ENCODE measurements at regions not wholly inside any gene's neighbourhood (a gene's known extent, or its start where the extent isn't known, plus 50 kb on each side); places are given as distances from the start of the nearest gene placed in this dataset.

DNA sequence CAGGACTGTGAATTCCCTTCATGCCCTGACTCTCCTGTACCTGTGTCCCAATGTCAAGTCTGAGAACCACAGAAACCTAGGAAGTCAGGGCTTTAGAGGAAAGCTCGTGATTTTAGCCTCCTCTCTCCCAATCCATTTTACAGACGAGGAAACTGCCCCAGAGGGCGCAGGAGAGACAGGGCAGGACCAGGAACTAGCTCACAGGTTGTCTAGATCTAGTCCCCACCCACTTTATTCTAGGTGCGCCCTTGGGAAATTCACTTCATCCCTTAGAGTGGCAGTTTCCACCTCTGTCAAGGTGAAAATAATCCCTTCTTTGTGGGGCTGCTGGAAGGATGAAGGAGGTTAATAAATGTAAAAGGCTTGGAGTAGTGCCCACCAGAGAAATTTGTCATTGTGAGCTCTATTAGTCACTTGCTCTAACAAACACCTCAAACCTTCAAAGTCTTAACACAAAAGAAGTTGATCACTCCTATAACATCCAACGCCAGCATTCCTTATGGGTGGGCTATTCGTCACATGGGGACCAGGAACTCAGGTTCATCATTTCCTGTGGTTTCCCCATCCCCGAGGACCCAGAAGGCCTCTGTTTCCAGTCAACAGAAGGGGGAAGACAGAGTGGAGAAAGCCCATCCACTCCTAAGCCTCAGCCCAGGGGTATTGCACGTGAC is 282.3 kb downstream of the XXYLT1 start:
- intact Hi-C loops (cut with DNase I), result no loop called here

DNA sequence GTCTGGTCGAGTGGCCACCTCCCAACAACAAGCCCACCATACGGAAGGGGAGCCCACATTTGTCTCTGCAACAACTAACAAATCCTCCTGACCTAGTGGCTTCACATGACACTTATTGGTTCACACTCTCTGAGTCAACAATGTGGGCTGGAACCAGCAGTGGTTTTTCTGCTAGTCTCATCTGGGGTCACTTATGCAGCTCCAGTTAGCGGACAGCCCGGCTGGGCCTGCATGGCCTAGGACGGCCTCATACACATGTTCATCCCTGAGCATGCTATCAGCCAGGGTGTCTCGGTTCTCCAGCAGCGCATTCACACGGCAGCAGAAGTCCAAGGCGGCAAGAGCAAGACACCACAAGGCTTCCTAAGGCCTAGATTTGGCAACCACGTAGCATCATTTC is 281.7 kb downstream of the XXYLT1 start:
- peak in 2 of 42 donors; percentile 0 to 20 for DNase-seq
- intact Hi-C loops (cut with DNase I), result no loop called here

More for the DNA sequence above, 282.3 kb downstream of the XXYLT1 start:
- peak in 1 of 42 donors; percentile 12 for DNase-seq

DNA sequence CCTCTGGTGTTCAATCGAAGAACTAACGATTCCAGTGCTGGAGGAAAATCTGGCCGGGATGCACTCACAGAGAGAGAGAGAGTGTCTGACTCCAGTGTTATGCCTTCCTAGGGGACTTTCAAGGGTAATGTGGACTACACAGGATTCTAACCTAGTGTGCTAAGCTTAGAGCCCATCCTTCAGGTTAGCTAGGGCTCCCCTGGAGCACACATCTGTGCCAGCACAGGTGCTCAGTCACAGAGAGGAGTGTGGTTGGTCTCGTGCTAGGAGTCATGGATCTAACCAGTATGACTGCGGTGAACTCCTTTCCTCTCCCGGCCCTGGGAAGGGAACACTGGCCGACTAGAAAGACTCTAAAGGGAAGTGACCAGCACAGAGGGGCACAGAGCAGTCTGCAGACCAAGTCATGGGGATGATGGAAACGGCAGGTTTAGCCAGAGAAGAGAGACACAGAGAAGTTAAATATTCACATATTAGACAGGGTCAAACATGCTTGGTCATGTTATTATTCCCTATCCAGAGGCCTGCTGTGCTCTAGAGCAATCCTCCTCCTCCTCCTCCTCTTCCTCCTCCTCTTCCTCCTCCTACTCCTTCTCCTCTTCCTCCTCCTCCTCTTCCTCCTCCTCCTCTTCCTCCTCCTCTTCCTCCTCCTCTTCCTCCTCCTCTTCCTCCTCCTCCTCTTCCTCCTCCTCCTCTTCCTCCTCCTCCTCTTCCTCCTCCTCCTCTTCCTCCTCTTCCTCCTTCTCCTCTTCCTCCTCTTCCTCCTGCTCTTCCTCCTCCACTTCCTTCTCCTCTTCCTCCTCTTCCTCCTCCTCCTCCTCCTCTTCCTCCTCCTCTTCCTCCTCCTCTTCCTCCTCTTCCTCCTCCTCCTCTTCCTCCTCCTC is 280.3 kb downstream of the XXYLT1 start:
- intact Hi-C loops (cut with DNase I), result no loop called here

DNA sequence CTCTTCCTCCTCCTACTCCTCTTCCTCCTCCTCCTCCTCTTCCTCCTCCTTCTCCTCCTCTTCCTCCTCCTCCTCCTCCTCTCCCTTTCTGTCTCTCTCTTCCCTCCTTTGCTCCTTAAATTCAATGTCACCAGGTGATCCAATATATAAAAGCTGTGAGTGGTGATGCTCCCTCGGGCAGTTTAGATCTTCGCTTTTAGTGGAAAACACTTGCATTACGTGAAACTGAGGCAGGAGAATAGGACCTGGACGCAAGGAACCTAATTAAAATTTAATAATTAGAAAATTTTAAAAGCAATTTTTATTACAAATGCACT is 279.7 kb downstream of the XXYLT1 start:
- DNase-seq, result no peak
- intact Hi-C loops (cut with DNase I), result no loop called here

More for the DNA sequence above, 280.3 kb downstream of the XXYLT1 start:
- DNase-seq, result peak in 1 of 42 donors; percentile 14

DNA sequence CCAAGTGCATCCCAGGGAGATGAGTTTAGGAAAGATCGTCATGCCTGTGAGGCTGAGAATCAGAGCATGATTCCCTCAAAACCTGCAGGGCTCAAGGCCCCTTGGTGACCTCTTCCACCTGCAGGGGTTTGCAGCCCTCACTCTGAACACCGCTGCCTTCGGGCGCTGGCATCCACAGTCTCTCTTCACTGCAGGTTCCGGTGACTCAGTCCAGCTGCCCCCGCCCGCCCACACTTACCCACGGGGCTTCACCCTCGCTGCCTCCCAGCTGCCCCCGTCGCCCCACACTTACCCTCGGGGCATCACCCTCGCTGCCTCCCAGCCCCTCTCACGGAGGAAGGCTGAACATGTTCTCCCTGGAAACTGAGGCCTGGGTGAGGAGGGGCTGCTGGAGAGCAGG is 277.1 kb downstream of the XXYLT1 start:
- peak in 1 of 42 donors; percentile 31 for DNase-seq
- intact Hi-C loops (cut with DNase I), result no loop called here

DNA sequence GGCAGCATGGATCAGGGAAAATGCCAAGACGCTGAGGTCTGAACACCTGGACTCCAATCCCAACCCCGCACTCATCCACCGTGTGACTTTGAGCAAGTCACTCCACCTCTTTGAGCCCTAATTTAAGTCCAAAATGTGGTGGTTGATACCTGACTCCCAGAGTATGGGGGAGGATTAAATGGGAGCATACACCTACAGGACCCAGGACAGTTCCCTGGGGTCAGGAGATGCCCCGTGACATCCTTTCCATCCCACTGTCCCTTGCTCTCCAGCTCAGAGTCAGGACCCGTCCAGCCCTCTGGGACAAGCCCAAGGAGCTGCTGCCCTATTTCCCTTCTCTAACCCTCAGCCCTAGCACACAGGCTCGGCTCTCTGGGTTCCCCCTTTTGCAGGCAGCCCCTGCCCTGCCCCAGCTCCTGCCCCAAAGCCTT is 276.4 kb downstream of the XXYLT1 start:
- intact Hi-C loops (cut with DNase I), result no loop called here
- DNase-seq, result peak in 2 of 42 donors; percentile 2 to 12

DNA sequence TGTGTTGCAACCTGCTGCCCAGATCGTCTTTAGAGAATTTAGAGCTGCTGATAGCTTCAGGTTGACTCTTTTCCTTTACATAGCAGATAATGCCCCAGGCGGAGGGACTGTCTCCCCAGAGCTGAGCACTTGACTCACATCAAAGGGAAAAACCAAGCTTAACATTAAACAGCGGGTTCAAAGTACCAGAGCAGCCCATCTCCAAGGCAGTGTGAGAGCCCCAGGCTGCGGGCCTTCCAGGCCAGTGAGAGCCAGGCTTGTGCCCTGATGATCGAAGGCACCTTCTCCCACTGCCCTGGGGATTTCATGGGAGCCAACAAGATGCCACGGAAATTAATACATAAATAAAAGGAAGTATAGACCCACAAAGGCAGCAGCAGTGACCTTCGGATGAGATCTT is 275.6 kb downstream of the XXYLT1 start:
- DNase-seq, result peak in 1 of 42 donors; percentile 13
- intact Hi-C loops (cut with DNase I), result no loop called here

DNA sequence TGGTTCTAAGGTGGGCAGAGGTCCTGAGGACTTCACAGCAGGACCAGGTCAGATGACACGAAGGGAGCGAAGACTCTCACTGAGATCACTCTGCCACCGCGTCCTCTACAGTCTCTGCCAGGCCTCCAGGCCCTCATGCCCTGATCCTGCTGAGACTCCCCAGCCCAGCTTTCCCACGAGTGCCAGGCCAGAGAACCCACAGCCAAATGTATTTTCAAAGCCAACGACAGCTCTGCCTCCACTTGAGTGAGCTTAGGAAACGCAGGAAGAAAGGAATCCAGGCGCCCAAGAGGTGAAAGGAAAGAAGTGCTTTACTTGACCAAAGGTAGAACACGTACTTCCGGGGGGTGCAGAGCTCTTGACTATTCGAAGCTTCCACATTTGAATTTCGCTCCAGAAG is 275.0 kb downstream of the XXYLT1 start:
- peak in 1 of 42 donors; percentile 22 for DNase-seq
- intact Hi-C loops (cut with DNase I), result no loop called here

DNA sequence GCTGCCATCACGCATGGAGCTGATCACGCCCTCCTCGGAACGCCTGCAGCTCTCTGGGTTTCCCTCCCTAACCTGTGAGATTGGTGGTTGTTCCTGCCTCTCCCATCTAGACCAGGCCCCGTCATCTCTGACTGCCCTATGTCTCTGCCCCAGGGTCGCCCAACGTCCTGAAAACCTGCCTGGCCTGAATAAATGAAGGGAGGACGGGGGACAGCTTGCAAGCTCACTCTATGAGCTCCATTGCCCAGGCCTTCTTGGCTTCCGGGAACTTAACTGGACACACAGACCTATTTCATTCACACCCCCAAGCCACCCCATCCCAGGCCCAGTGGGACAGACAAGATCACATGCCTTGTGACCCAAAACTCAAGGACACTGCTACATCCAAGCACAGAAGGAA is 274.2 kb downstream of the XXYLT1 start:
- intact Hi-C loops (cut with DNase I), result no loop called here
- peak in 1 of 42 donors; percentile 12 for DNase-seq

DNA sequence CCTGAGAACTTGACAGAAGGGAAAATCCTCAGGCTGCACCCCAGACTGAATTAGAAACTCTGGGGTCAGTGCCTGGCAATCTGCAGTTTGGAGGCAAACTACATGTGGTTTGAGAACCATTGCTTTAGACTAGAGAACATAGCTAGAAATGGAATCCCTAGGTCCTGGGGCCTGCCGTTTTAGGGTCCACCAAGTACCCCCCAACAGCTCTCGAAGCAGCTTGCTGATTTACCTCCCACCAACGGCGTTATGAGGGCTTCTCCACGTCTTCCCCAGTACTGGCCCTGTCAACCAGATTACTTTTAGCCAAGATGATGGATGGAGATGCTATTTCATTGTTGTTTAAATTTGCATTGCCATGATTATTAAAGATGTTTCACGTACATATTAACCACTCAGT is 272.5 kb downstream of the XXYLT1 start:
- intact Hi-C loops (cut with DNase I), result no loop called here
- DNase-seq, result peak in 2 of 42 donors; percentile 5 to 11

DNA sequence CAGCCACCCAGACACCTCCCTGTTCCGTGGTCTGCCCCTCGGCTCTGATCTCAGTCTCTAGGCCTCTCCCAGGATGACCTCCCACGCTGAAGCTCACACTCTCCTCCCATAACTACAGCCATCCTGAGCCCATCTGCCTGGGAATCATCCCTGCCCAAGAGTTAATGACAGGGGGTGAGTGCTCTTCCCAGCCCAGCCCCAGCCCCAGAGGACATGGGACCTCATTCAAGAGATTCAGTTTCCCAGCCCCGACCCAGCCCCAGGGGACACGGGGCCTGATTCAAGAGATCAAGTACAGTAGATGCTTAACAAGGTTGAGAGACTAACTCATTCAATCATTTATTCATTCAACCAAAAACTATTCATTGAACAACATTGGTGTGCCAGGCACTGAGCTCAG is 272.0 kb downstream of the XXYLT1 start:
- DNase-seq, result peak in 2 of 42 donors; percentile 17 to 18
- intact Hi-C loops (cut with DNase I), result no loop called here

DNA sequence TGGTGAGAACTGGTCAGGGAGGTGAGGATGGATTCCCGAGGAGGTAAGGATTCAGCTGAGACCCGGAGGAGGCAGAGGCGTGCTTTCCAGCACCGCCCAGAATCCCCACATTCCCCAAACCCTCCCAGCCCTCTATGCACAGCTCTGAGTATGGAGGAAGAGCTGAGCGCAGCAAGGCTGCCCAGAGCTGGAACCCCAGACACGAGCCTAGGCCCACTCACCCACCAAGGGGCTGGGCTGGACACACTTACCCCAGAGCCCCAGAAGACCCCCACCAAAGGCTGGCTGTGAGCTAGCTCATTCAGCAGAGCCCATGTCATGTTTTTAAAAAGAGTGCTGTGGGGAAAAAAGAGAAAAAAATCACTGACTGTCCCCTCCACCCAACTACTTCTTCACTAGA is 271.5 kb downstream of the XXYLT1 start:
- peak in 1 of 42 donors; percentile 24 for DNase-seq
- intact Hi-C loops (cut with DNase I), result no loop called here

DNA sequence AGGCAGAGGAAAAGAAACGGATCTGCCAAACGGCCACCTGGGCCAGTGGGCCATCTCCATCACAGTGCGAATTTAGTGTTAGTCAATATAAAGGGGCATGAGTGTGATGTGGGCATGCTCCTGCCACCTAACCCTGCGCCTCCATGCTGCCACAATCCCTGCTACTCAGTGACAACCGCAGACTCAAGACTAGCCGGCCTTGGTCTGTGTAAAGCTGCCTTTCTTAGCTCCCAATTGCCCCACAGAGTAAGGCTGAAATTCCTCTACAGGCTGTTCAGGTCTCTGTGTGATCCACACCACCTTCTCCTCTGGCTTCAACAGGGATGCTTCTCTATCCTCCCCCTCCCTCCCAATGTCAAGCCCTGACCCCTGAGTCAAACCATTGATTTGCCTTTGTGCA is 269.7 kb downstream of the XXYLT1 start:
- intact Hi-C loops (cut with DNase I), result no loop called here
- DNase-seq, result peak in 1 of 42 donors; percentile 30

DNA sequence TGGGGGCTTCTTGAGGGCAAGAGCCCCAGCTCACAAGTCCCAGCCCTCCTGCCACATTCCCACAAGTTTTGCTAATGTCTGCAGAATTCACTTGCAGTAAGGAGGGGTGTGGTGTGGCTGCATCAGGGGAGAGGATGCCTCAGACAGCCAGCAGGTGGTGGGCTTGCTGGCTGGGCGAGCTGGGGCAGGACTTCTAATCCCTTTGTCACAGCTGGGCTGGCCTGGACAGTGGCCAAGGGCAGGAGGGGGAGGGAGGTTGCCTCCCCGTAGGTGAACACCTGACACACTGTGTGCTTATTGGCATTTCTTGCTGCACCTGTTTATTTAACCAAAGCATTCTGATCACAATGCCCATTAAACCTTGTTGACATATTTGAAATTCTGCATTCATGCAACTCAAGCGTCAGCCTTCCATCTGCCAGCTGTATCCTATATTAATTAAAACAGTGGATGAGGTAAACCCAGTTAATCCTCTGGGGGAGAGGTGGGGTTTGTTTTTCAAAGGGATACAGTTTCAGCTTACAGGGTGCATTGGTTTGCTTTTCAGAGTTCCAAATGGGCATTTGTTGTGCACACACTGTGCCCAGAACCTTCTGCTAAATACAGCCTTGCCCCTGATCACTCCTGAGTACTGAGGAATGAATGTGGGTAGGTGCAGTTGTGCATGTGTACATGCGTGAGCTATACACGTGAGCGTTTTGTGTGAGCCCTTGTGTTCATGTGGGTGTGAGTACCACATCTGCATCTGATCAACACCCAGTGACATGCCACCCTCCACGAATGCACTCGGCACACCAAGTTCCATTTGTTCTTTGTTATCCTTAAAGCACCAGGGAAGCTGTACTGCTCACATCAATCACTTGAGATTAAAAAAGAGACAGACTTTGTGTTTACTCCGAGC is 268.7 kb downstream of the XXYLT1 start:
- intact Hi-C loops (cut with DNase I), result no loop called here
- peak in 4 of 42 donors; percentile 8 to 45 (median 14) for DNase-seq

DNA sequence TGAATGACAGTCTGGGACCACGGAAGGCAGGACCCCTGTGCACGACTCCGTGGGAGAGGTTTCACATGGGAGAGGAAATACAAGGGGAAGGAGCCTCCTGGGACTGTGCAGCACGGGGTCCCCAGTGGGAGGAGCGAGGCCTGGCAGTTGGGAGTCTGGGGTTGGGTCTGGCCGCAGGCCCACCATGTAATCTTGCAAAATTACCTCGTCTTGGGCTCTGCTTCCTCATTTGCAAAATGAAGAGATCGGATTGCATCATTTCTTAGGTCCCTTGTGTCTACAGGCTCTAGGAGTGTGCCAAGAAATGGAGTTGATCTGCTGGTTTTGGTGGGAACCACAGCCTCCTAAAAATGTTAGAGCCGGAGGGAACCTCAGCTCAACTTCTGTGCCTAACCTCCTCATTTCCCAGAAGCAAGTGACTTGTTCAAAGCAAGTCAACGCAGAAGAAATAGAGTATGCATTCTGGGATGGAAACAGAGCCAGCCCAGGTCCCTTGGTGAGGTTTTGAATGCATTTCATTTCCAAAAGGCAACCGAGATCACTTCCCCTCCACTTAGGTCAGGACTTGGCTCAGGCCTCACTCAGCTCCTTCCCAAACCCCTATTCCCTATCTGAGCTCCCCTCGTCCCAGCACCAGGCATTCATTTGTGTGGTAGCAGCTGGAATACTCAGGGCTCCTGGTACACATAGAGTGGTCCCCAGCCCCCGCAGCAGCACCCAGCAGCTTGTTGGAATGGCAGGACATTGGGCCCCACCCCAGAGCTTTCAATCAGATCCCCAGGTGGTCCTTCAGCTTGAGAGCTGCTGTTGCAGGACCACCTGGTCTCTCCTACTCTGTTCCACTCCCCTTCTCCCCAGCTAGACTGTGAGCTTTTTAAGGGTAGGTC is 267.7 kb downstream of the XXYLT1 start:
- DNase-seq, result peak in 12 of 42 donors; percentile 15 to 59 (median 36)
- intact Hi-C loops (cut with DNase I), result no loop called here

DNA sequence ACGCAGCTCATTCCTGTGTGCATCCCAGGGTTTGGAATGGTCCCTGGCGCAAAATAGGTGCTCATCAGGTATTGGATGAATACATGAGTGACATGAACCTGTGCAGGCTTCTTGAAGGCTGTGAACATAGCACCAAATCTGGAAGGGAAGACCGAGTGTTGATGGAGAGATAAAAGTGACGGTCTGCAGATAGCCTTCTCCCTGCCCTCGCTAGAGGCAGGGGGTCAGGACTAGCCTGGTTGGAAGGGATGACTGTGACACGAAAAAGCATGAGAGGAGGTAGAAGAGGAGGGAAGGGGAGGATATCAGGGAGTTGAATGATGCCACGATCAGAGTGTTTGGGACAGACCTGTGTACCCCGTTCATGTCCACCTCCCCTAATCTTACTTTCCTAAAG is 267.1 kb downstream of the XXYLT1 start:
- DNase-seq, result peak in 1 of 42 donors; percentile 11
- intact Hi-C loops (cut with DNase I), result no loop called here

DNA sequence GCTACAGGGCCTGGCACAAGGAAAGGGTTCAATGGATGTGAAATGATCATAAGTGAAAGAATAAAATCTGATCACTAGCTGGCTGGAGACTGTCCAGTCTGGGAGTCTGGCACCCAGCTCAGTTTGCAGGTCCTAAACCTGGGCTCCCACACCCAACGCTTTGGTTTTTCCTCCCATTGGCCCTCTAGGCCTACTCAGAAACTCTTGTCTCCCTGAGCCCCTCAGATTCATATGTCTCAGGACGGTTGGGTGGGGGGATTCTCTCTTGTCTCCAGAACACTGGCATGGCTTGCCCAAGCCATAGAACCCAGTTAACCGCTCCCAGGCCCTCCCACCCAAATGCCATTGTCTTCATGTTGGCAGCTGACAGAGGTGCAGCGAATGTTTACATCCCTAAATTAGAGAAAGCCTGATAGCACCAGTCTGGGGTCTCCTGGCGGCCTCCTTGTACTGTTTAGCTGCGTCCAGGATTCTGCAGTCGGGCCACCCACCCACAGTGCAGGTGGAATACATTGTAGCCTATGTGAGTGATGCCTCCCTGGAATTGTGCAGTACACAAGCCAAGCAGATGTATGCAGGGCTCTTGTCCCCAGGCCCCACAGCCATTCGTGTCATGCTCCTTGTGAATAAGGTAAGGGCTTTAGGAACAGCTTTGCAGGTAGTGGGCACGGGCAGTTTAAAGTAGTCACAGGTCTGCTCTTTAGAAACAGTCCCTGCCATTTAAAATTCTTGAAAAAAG is 266.3 kb downstream of the XXYLT1 start:
- peak in 2 of 42 donors; percentile 5 to 14 for DNase-seq
- intact Hi-C loops (cut with DNase I), result no loop called here

DNA sequence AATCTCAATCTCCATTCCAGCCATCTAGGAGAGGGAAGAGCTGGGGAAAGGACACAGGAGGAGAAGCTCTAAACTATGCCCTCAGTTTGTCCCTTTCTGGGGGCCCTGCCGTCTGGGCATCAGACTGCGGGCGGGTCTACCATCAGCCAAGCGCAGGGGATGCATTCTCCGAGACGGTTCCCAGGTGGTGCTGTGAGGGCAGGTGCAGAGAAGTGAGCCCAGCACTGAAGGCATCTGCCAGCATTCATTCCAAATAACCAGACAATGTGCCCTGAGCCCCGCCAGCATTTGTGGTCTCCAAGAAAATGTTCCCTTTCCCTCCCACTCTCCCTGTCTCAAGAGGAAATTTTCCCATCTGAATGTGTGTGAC is 265.7 kb downstream of the XXYLT1 start:
- DNase-seq, result peak in 1 of 42 donors; percentile 9
- intact Hi-C loops (cut with DNase I), result no loop called here

All from head of caudate nucleus (tissue), 42 donors.